ENCODE measurements at regions not wholly inside any gene's neighbourhood (a gene's known extent, or its start where the extent isn't known, plus 50 kb on each side); places are given as distances from the start of the nearest gene placed in this dataset.

DNA sequence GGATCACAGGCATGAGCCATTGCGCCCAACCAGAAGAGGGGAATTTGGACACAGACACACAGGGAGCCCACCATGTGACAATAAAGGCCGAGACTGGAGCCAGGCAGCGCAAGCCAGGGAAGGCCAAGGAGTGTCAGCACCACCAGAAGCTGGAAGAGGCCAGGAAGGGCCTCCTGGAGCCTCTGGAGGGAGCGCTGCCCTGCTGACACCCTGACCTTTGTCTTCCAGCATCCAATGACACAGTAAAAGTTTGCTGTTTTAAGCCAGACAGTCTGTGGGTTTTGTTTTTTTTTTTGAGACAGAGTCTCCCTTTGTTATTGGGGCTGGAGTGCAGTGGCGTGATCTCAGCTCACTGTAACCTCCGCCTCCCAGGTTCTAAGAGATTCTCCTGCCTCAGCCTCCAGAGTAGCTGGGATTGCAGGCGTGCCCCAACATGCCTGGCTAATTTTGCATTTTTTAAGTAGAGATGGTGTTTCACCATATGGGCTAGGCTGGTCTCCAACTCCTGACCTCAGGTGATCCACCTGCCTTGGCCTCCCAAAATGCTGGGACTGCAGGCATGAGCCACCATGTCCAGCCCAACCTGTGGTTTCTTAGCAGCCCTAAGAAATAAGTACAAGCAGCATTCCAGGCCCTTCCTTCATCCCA, 215.8 kb downstream of the CTTN start:
- TF ChIP-seq JUND (IDR thresholded peaks at IDR 0.05) (no peak), CBX3 (IDR thresholded peaks at IDR 0.05; ENCODE audit: low read depth) (no peak), EZH2 (IDR thresholded peaks at IDR 0.05) (no peak), ELF1 (IDR thresholded peaks at IDR 0.05; ENCODE audit: borderline replicate concordance, low read depth) (no peak), ZNF274 (IDR thresholded peaks at IDR 0.05; ENCODE audit: low read depth, low read length) (no peak), SIN3A (IDR thresholded peaks at IDR 0.05; ENCODE audit: low read depth) (no peak)
- ATAC-seq, result no peak
- ChIA-PET POLR2A (no interaction called here), RAD21 (ENCODE audit: low non-redundant PET in 1 of 2, low total read pairs in 2 of 2, uncharacterized antibody in 2 of 2, unreplicated experiment in 2 of 2) (no interaction called here), CTCF (no interaction called here)
- Histone ChIP-seq H3K27ac (ENCODE audit: low read depth, low read length) (no peak overlapping the region), H3K27me3 (ENCODE audit: insufficient read depth, low read length) (no peaks in the 10 kb centered on the region), H3K4me2 (ENCODE audit: low read length) (no peak overlapping the region), H3K4me1 (ENCODE audit: control insufficient read depth in 1 of 2, insufficient read depth in 2 of 2, low read length in 2 of 2) (no peaks in the 10 kb centered on the region), H2AFZ (ENCODE audit: low read depth, low read length, poor library complexity, severe bottlenecking) (no peak overlapping the region), H3K9me3 (ENCODE audit: control insufficient read depth in 1 of 2, insufficient read depth in 1 of 2, low read depth in 1 of 2, low read length in 2 of 2) (peaks cover 0 to 8% of the 10 kb centered on the region in 2 experiments; a peak in 1 of 4 replicates), H3K9me2 (ENCODE audit: insufficient read depth) (no peaks in the 10 kb centered on the region), H3K9ac (ENCODE audit: low read length) (no peak overlapping the region), H3K4me3 (replicated peaks in 1 of 2; ENCODE audit: low read depth in 1 of 2, low read length in 2 of 2) (no peak overlapping the region), H3K36me3 (ENCODE audit: control insufficient read depth in 1 of 2, insufficient read depth in 2 of 2, low read length in 2 of 2) (no peaks in the 10 kb centered on the region), H3K79me2 (ENCODE audit: insufficient read depth, low read length) (no peaks in the 10 kb centered on the region), H4K20me1 (ENCODE audit: insufficient read depth) (no peaks in the 10 kb centered on the region)
- BruUV-seq (replicated peaks), result no TSS peak
- DNase-seq (ENCODE audit: low read depth, low spot score), result no peak
- intact Hi-C loops (cut with micrococcal nuclease), result no loop called here

DNA sequence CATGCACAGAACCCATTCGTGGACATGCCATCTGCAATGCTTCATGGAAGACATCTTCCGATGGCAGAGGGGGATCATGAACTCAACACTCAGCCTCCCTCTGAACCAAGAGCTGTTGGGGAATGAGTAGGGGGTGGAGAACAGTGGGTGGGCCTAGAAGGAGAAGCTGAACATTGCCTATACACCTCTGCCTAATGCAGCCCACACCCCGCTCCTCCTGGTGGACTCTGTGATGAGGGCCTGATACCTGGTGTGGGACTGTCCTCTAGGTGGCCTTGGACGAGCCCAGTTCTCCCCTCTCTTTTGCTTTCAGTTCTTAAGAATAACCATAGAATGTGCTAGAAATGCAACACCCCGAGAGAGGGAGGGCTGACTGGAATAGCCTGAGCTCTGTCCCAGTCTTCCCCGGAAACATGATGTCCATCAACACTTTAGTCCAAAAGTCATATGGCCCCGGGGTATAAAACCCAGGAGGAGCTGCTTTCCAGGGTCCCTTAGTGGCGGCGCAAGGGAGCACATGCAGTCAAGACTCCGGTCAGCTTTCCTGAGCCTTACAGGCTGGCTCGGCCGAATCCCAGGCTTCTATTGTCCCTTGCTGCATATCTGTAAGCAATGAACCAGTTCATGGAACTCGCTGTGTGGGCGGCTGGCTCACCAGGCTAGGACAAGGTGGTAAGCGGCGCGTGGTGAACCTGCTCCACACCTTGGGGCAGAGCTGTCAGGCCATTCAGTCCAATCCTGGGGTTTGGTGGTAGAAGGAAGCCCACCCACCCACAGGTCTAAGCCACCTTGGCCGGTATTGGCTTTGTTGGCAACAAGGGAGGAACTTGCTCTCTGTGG, 216.9 kb downstream of the CTTN start:
- CTCF ChIA-PET, result no interaction called here
- DNase-seq (ENCODE audit: low read depth, low spot score) (no peak), ATAC-seq (no peak)
- Histone ChIP-seq H3K27me3 (ENCODE audit: insufficient read depth, low read length) (no peaks in the 10 kb centered on the region), H3K27ac (ENCODE audit: low read depth, low read length) (no peak overlapping the region), H3K9ac (ENCODE audit: low read length) (no peak overlapping the region), H2AFZ (ENCODE audit: low read depth, low read length, poor library complexity, severe bottlenecking) (no peak overlapping the region), H3K9me2 (ENCODE audit: insufficient read depth) (no peaks in the 10 kb centered on the region), H3K4me3 (replicated peaks in 1 of 2; ENCODE audit: low read depth in 1 of 2, low read length in 2 of 2) (no peak overlapping the region), H3K79me2 (ENCODE audit: insufficient read depth, low read length) (no peaks in the 10 kb centered on the region), H4K20me1 (ENCODE audit: insufficient read depth) (no peaks in the 10 kb centered on the region), H3K4me1 (ENCODE audit: control insufficient read depth in 1 of 2, insufficient read depth in 2 of 2, low read length in 2 of 2) (no peaks in the 10 kb centered on the region), H3K4me2 (ENCODE audit: low read length) (no peak overlapping the region), H3K36me3 (ENCODE audit: control insufficient read depth in 1 of 2, insufficient read depth in 2 of 2, low read length in 2 of 2) (no peaks in the 10 kb centered on the region), H3K9me3 (ENCODE audit: control insufficient read depth in 1 of 2, insufficient read depth in 1 of 2, low read depth in 1 of 2, low read length in 2 of 2) (peaks cover 0 to 8% of the 10 kb centered on the region in 2 experiments; a peak in 1 of 4 replicates)
- RAD21 ChIA-PET (ENCODE audit: low non-redundant PET in 1 of 2, low total read pairs in 2 of 2, uncharacterized antibody in 2 of 2, unreplicated experiment in 2 of 2), result no interaction called here
- intact Hi-C loops (cut with micrococcal nuclease), result no loop called here
- no TSS peak for BruUV-seq (replicated peaks)
- TF ChIP-seq CEBPB (IDR thresholded peaks at IDR 0.05; ENCODE audit: low read depth), result no peak
- TF ChIP-seq FOSL1 (IDR thresholded peaks at IDR 0.05; ENCODE audit: low read depth), result no peak
- no peak for TF ChIP-seq TCF7L2 (IDR thresholded peaks at IDR 0.05; ENCODE audit: borderline replicate concordance, extremely low read depth, insufficient read depth, insufficient read length)
- TF ChIP-seq EZH2phosphoT487 (IDR thresholded peaks at IDR 0.05; ENCODE audit: borderline replicate concordance), result no peak
- no peak for TF ChIP-seq ZNF274 (IDR thresholded peaks at IDR 0.05; ENCODE audit: low read depth, low read length)
- TF ChIP-seq EGR1 (IDR thresholded peaks at IDR 0.05; ENCODE audit: low read depth), result no peak
- no peak for TF ChIP-seq CBX3 (IDR thresholded peaks at IDR 0.05; ENCODE audit: low read depth)
- TF ChIP-seq POLR2AphosphoS5 (IDR thresholded peaks at IDR 0.05; ENCODE audit: low read depth, low read length), result no peak
- no peak for TF ChIP-seq ZFX (IDR thresholded peaks at IDR 0.05)
- no peak for TF ChIP-seq REST (IDR thresholded peaks at IDR 0.05; ENCODE audit: low read depth)
- TF ChIP-seq SRF (IDR thresholded peaks at IDR 0.05; ENCODE audit: low read depth), result no peak
- TF ChIP-seq EZH2 (IDR thresholded peaks at IDR 0.05), result no peak
- no peak for TF ChIP-seq SP1 (IDR thresholded peaks at IDR 0.05; ENCODE audit: low read depth)
- TF ChIP-seq MAX (IDR thresholded peaks at IDR 0.05), result no peak
- TF ChIP-seq RAD21 (IDR thresholded peaks at IDR 0.05; ENCODE audit: low read depth), result no peak
- POLR2A ChIA-PET, result no interaction called here
